Nephron progenitor cell (in vitro differentiated cells): ENCODE measurements at regions not wholly inside any gene's neighbourhood (a gene's known extent, or its start where the extent isn't known, plus 50 kb on each side); places are given as distances from the start of the nearest gene placed in this dataset.

Source experiments
- DNase-seq: peaks from one replicate; pipeline ENCODE4 v3.0.0; 2021
- H3K27ac Mint-ChIP-seq: 2 replicates; pipeline ENCODE4 v1.8.0; 2021; ENCODE audit warnings: mild to moderate bottlenecking, moderate library complexity, mixed read lengths
- H3K27me3 Mint-ChIP-seq: 2 replicates; pipeline ENCODE4 v1.8.0; 2021; ENCODE audit warnings: mild to moderate bottlenecking, low read depth, mixed read lengths; ENCODE audit not compliant: poor library complexity
- H3K36me3 Mint-ChIP-seq: 2 replicates; pipeline ENCODE4 v1.8.0; 2021; ENCODE audit warnings: low read depth, mixed read lengths
- H3K4me1 Mint-ChIP-seq: 2 replicates; pipeline ENCODE4 v1.8.0; 2021; ENCODE audit warnings: mixed read lengths
- H3K4me3 Mint-ChIP-seq: 2 replicates; pipeline ENCODE4 v1.8.0; 2021; ENCODE audit warnings: mild to moderate bottlenecking, moderate library complexity, mixed read lengths
- H3K9me3 Mint-ChIP-seq: 2 replicates; pipeline ENCODE4 v1.8.0; 2021; ENCODE audit warnings: mild to moderate bottlenecking, moderate library complexity, mixed read lengths
- CTCF ChIP-seq: fragments of 200-600 bp; sonication (generic); IDR thresholded peaks from 2 replicates; pipeline ENCODE4 v1.5.0; 2021; ENCODE audit warnings: antibody characterized with exemption

DNA sequence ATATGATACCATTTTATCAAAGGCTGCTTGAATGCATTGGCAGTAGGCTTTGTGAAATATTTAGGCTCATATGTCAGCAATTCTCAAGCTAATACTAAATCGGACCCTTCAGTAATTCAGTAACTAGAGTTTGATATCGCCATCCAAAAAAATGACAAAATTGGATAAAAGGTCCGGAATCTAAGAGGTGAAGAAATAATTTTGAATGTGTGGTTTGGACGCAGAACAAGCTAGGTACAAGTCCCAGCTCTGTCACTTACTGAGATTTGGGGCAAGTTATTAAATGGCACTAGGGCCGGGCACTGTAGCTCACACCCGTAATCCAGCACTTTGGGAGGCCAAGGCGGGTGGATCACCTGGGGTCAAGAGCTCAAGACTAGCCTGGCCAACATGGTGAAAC is 956.5 kb downstream of the CDH11 start:
- no peak for DNase-seq
- TF ChIP-seq CTCF, result no peak
- no peaks in the 10 kb centered on the region for H3K4me1 Mint-ChIP-seq
- no peak overlapping the region for H3K4me3 Mint-ChIP-seq
- H3K9me3 Mint-ChIP-seq, result no peaks in the 10 kb centered on the region
- H3K27me3 Mint-ChIP-seq, result peaks cover 5% of the 10 kb centered on the region
- H3K27ac Mint-ChIP-seq, result no peak overlapping the region
- H3K36me3 Mint-ChIP-seq, result no peaks in the 10 kb centered on the region

DNA sequence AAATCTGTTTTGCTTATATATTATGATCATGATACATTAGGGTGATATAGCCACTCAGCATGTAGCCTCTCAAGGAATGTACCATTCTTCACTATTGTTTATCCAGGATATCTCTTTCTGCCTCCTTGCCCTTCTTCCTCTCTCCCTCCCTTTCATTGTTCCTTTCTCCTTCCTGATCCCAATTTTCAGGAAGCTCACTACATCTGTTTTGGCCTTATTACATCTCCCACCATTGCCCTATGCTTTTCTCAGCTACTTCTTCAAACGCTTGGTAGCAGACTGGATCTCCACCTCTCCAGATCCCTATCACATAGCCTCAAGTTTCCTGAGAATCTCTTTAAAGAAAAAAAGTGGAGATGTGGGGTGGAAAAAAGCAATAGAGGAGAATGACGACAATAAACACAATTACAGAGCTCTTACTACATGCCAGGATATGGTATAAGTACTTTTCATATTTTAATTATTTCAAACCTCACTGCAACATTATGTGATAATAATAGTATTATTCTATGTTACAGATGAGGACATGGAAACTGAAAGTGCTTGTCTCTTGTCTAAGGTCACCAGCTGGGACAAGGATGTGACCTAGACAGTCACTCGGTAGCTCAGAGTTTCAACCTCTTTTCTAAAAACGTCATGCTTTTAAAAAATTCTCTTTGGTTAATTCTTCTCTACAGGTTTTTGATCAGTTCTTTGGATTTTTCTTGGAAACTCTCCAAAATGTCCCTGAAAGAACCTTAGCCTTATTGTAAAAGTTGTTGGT is 959.1 kb downstream of the CDH11 start:
- H3K4me3 Mint-ChIP-seq, result no peak overlapping the region
- H3K9me3 Mint-ChIP-seq, result no peaks in the 10 kb centered on the region
- peaks cover 2% of the 10 kb centered on the region for H3K27me3 Mint-ChIP-seq
- no peaks in the 10 kb centered on the region for H3K4me1 Mint-ChIP-seq
- H3K27ac Mint-ChIP-seq, result no peak overlapping the region
- no peak for TF ChIP-seq CTCF
- no peaks in the 10 kb centered on the region for H3K36me3 Mint-ChIP-seq
- DNase-seq, result no peak

- Mint-ChIP-seq H3K27me3 (peaks cover 4% of the 10 kb centered on the region), H3K27ac (no peak overlapping the region), H3K4me1 (no peaks in the 10 kb centered on the region), H3K4me3 (no peak overlapping the region), H3K36me3 (no peaks in the 10 kb centered on the region), H3K9me3 (no peaks in the 10 kb centered on the region)
- TF ChIP-seq CTCF, result no peak
- no peak for DNase-seq
Observed at GRCh38 chr16:64159976-64160375, 961.9 kb downstream of the CDH11 start.

DNA sequence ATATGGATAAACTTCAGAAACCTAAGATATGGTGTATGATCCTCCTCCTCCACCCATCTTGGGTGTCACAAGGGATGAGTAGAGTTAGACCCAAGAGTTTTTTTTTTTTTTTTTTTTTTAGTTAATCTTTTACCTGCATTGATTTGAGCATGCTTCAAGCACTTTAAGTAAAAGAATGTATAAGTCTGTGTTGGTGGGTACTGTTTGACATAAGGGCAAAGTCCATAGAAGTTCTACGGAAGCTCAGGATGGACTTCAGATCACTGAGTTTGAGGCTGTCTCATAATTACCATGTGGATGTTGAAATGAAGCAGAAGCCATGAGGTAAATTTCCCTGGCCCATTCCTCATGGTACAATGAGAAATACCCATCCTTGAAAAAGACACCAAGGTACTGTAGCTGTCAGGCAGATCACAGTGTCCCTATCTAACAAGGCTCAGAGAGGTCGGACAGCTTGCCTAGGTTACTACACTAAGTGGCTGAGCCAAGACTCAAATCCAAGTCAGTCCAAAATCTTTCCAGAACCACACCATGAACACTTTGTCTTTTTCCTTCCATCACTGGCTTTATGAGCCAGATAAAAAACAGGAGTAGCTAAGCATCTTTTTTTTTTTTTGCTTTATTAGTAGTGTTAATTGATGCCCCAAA is 962.8 kb downstream of the CDH11 start:
- H3K9me3 Mint-ChIP-seq, result no peaks in the 10 kb centered on the region
- no peaks in the 10 kb centered on the region for H3K4me1 Mint-ChIP-seq
- H3K36me3 Mint-ChIP-seq, result no peaks in the 10 kb centered on the region
- H3K27ac Mint-ChIP-seq, result no peak overlapping the region
- DNase-seq, result no peak
- no peak for TF ChIP-seq CTCF
- no peak overlapping the region for H3K4me3 Mint-ChIP-seq
- peaks cover 4% of the 10 kb centered on the region for H3K27me3 Mint-ChIP-seq

- no peak for TF ChIP-seq CTCF
- Mint-ChIP-seq H3K4me1 (peaks cover 13% of the 10 kb centered on the region), H3K9me3 (no peaks in the 10 kb centered on the region), H3K27ac (no peak overlapping the region), H3K27me3 (peaks cover 4% of the 10 kb centered on the region), H3K4me3 (no peak overlapping the region), H3K36me3 (no peaks in the 10 kb centered on the region)
- no peak for DNase-seq
Observed at GRCh38 chr16:64153718-64154117, 968.1 kb downstream of the CDH11 start.
